Skeletal muscle tissue (tissue), 4 donors: ENCODE measurements at regions not wholly inside any gene's neighbourhood (a gene's known extent, or its start where the extent isn't known, plus 50 kb on each side); places are given as distances from the start of the nearest gene placed in this dataset. TPM values are rescaled to one million over a fixed set of nuclear protein-coding genes. Genes with fewer than 3 reads are reported as not detected.

Source experiments
- H3K27ac ChIP-seq: one replicate; pipeline ENCODE4 v1.7.0; 2013; ENCODE audit warnings: mild to moderate bottlenecking, low read depth, low read length, inconsistent platforms
- H3K27me3 ChIP-seq, 3 donors: one replicate each; pipeline ENCODE4 v1.7.0; 2013; ENCODE audit warnings: low read length in 3 of 3; ENCODE audit not compliant: control insufficient read depth in 3 of 3, insufficient read depth in 3 of 3
- H3K36me3 ChIP-seq, 3 donors: one replicate each; pipeline ENCODE4 v1.7.0; 2013; ENCODE audit warnings: low read length in 3 of 3; ENCODE audit not compliant: control insufficient read depth in 3 of 3, insufficient read depth in 3 of 3
- H3K4me1 ChIP-seq, 3 donors: one replicate each; pipeline ENCODE4 v1.7.0; 2013; ENCODE audit warnings: low read length in 3 of 3, mild to moderate bottlenecking in 3 of 3; ENCODE audit not compliant: control insufficient read depth in 3 of 3, insufficient read depth in 3 of 3
- H3K4me3 ChIP-seq, 3 donors: one replicate each; pipeline ENCODE4 v1.7.0; 2013; ENCODE audit warnings: low read length in 3 of 3
- H3K9ac ChIP-seq, 3 donors: one replicate each; pipeline ENCODE4 v1.7.0; 2013; ENCODE audit warnings: low read length in 3 of 3, mild to moderate bottlenecking in 3 of 3, moderate library complexity in 2 of 3, low read depth in 1 of 3
- H3K9me3 ChIP-seq, 3 donors: one replicate each; pipeline ENCODE4 v1.7.0; 2013; ENCODE audit warnings: low read length in 3 of 3; ENCODE audit not compliant: control insufficient read depth in 3 of 3
- small RNA-seq: library from RNA; depleted of rRNA; stranded (forward); fragments of <200 nt; gene quantifications from one replicate; pipeline ENCODE3, GENCODE V24; 2014
- donor health status: Osteomylitis.

DNA sequence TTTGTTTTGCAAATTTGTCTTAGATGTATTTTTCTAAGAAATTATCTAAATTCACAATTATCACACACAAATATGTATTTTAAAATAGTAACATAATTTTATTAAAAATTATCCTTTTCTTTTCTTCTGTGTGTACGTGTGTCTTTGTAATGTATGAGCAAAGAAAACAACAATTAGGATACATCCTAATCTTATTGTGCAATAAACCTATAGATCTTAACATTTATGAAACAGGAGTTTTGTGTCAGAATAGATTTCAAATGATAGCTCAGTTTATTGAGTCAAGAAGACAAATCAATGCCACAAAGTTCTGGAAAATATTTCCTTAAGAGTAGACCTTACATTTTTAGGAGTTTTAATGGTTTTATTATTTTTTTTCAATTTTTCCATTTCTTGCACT, 212.2 kb downstream of the KCNJ3 start:
- no peaks in the 10 kb centered on the region for H3K9me3 ChIP-seq
- no peaks in the 10 kb centered on the region for H3K27me3 ChIP-seq
- H3K36me3 ChIP-seq = no peaks in the 10 kb centered on the region
- H3K9ac ChIP-seq = no peak overlapping the region
- no peak overlapping the region for H3K4me3 ChIP-seq
- H3K27ac ChIP-seq = no peak overlapping the region
- no peaks in the 10 kb centered on the region for H3K4me1 ChIP-seq

DNA sequence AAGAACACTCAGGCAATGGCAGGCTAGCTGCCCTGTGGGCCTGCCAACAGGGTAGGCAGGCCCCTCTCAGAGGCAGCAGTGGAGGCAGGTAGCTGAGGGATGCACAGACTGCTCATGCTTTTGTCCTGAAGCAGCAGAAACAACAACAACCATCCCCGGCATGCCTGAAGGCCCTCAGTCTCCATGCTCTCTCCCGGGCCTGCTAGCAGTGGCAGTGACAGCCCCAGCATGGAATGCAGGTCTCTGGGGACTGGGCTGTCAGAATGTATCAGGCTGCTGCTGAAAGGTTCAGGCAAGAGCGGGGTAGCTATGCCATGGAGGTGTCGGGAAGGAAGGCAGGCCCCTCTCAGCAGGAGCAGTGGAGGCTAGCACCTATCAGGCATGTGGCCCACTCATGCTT, 209.8 kb downstream of the KCNJ3 start:
- H3K27ac ChIP-seq = no peak overlapping the region
- no peaks in the 10 kb centered on the region for H3K36me3 ChIP-seq
- H3K27me3 ChIP-seq = no peaks in the 10 kb centered on the region
- no peak overlapping the region for H3K9ac ChIP-seq
- H3K4me3 ChIP-seq = no peak overlapping the region
- H3K4me1 ChIP-seq = no peaks in the 10 kb centered on the region
- no peaks in the 10 kb centered on the region for H3K9me3 ChIP-seq

Small RNAs in the stretch of these regions (small RNA-seq; reads per million reads assigned to genes)
- not detected for gene MTCO1P45
- not detected for gene RNU6-1001P
- not detected for gene RNU6-546P
